ENCODE measurements at regions not wholly inside any gene's neighbourhood (a gene's known extent, or its start where the extent isn't known, plus 50 kb on each side); places are given as distances from the start of the nearest gene placed in this dataset.

- TF ChIP-seq CTCF (IDR thresholded peaks at IDR 0.05; ENCODE audit: low read length, missing control alignments): no peak
- no peak for DNase-seq (ENCODE audit: low read depth)
- H3K4me3 ChIP-seq (replicated peaks; ENCODE audit: low read depth, low read length): no peak overlapping the region
These were observed 105.0 kb downstream of the MC4R start for GRCh38 chr18:60267391-60268058.

GRCh38 chr18:60266558-60266957, 106.0 kb downstream of the MC4R start:
- TF ChIP-seq CTCF (IDR thresholded peaks at IDR 0.05; ENCODE audit: low read length, missing control alignments): no peak
- no peak overlapping the region for H3K4me3 ChIP-seq (replicated peaks; ENCODE audit: low read depth, low read length)
- peak; percentile 4 for DNase-seq (ENCODE audit: low read depth)

- no peak overlapping the region for H3K4me3 ChIP-seq (replicated peaks; ENCODE audit: low read depth, low read length)
- TF ChIP-seq CTCF (IDR thresholded peaks at IDR 0.05; ENCODE audit: low read length, missing control alignments): no peak
- DNase-seq (ENCODE audit: low read depth): peak; percentile 50
These were observed 113.4 kb downstream of the MC4R start for GRCh38 chr18:60259052-60259681.

GRCh38 chr18:60249388-60249787, 123.2 kb downstream of the MC4R start:
- DNase-seq (ENCODE audit: low read depth): no peak
- H3K4me3 ChIP-seq (replicated peaks; ENCODE audit: low read depth, low read length): no peak overlapping the region
- no peak for TF ChIP-seq CTCF (IDR thresholded peaks at IDR 0.05; ENCODE audit: low read length, missing control alignments)

- no peak for DNase-seq (ENCODE audit: low read depth)
- H3K4me3 ChIP-seq (replicated peaks; ENCODE audit: low read depth, low read length): no peak overlapping the region
- no peak for TF ChIP-seq CTCF (IDR thresholded peaks at IDR 0.05; ENCODE audit: low read length, missing control alignments)
These were observed 123.9 kb downstream of the MC4R start for GRCh38 chr18:60248336-60249330.

GRCh38 chr18:60247103-60247502, 125.5 kb downstream of the MC4R start:
- DNase-seq (ENCODE audit: low read depth): no peak
- no peak for TF ChIP-seq CTCF (IDR thresholded peaks at IDR 0.05; ENCODE audit: low read length, missing control alignments)
- H3K4me3 ChIP-seq (replicated peaks; ENCODE audit: low read depth, low read length): no peak overlapping the region
